IPS-11a (cell line): ENCODE measurements at regions not wholly inside any gene's neighbourhood (a gene's known extent, or its start where the extent isn't known, plus 50 kb on each side); places are given as distances from the start of the nearest gene placed in this dataset.

ENCODE experiments used
- H3K4me3 ChIP-seq: one replicate; pipeline ENCODE4 v1.5.1; 2013; ENCODE audit warnings: low read depth, low read length, control low read depth

DNA sequence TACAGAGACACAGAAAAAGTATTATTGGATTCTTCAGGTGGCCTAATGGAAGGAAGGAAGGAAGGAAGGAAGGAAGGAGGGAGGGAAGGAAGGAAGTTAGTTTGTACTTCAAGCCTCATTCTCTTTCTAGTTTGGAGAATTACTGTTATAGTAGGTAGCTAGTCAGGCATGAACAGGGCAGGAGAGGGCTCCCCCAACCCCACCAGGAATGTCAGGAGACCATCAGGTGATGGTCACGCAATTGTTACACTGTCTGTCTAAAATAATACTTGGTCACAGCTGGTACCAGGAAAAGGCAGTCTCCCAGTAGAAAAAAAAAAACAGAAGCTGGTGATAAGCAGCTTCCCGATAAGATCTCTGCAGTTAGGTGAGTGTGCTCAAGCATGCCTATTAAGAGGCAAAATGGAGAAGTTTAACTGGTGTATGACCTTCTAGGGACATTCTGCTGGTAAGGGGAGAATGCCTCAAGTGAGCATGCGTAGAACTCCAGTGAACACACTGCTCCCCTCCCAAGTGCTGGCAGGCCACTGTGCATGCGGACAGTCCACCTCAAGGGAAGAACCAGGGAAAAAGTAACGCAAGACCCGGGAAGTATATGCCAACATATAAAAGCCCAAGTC, 358.4 kb upstream of the SOX5 start:
- H3K4me3 ChIP-seq = no peak overlapping the region

DNA sequence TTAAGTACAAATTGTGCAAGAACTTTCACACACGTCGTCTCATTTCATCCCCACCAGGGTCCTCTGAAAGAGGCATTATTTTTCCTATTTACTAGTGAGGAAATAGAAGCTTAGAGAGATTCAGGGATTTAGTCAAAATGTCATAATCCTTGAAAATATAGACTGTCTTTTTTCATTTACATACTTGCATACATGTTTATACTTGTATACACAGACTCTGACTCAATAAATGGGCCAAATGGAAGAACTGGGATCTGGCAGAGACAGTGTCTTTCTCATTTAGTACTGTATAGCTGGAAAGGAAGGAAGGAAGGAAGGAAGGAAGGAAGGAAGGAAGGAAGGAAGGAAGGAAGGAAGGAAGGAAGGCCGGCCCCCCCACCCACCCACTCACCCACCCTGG, 357.7 kb upstream of the SOX5 start:
- no peak overlapping the region for H3K4me3 ChIP-seq

- no peak overlapping the region for H3K4me3 ChIP-seq
Observed at GRCh38 chr12:24306001-24306400, 356.5 kb upstream of the SOX5 start.

GRCh38 chr12:24304285-24304684, 354.8 kb upstream of the SOX5 start:
- no peak overlapping the region for H3K4me3 ChIP-seq

GRCh38 chr12:24302708-24303107, 353.2 kb upstream of the SOX5 start:
- no peak overlapping the region for H3K4me3 ChIP-seq

GRCh38 chr12:24297516-24297915, 348.0 kb upstream of the SOX5 start:
- H3K4me3 ChIP-seq = no peak overlapping the region

DNA sequence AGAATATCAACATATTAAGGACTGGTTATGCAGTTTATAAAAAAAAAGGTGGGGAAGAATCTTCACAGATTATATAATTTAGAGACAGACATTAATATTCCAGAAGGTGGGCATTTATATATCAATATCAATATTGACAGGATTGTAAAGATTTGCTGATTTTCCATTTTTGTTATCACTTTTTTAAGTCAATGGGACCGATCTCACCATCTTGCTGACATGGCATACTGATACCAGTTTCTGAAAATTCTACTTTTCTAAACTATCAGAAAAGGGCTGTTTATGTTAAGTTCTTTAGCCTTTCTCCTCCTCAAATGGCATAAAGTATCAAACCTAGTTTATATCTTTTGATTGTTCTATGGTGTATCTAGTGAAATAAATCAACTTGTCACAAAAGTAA, 344.1 kb upstream of the SOX5 start:
- no peak overlapping the region for H3K4me3 ChIP-seq

DNA sequence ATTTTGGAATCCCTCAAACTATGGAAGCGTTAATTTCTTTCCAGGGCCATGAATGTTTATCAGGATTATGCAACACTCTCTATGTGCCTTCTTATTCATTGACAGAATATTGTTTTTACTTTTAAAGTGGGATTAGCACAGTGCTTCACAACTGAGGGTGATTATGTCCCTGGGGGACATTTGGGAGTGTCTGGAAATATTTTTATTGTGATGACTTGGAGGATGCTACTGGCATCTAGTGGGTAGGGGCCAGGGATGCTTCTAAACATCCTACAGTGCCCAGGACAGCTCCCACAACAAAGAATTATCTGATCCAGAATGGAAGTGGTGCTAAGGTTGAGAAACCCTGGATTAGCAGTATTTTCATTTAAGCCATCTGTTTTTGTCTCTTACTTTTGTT, 338.5 kb upstream of the SOX5 start:
- H3K4me3 ChIP-seq = no peak overlapping the region

DNA sequence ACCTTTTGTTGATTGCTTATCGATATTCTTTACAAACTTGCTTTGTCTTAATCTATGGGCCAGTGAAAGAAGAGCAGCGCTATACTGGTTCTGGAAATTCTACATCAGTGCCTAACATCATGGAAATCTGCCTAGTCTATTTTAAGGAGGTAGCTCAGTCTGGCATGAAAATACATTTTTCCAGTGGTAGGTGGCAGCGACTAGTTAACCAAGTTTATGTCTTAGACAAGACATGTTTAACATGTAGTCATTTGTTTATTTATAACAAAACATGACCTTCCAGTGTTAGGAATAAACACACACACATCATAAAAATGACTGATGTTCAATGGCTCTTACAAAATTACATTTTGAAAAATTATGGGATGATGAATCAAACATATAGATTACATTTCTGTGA, 336.0 kb upstream of the SOX5 start:
- no peak overlapping the region for H3K4me3 ChIP-seq

DNA sequence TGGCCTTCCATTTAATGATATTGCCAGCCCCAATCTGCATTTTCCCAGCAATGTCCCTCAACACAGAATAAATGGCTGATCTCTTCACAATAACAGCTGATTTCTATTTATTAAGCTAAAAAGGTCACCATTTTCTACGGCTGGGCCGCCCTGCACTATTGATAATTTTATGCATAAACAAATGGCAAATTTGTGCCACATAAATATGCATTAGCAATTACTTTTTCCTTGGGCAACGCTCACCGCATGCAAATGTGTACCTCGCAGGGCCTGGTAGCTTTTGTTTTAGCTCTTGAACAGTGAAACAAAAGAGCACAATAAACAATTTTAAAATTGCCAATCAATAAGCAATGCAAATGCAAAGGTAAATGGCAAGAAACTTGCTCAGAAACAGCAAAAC, 331.9 kb upstream of the SOX5 start:
- H3K4me3 ChIP-seq = no peak overlapping the region

DNA sequence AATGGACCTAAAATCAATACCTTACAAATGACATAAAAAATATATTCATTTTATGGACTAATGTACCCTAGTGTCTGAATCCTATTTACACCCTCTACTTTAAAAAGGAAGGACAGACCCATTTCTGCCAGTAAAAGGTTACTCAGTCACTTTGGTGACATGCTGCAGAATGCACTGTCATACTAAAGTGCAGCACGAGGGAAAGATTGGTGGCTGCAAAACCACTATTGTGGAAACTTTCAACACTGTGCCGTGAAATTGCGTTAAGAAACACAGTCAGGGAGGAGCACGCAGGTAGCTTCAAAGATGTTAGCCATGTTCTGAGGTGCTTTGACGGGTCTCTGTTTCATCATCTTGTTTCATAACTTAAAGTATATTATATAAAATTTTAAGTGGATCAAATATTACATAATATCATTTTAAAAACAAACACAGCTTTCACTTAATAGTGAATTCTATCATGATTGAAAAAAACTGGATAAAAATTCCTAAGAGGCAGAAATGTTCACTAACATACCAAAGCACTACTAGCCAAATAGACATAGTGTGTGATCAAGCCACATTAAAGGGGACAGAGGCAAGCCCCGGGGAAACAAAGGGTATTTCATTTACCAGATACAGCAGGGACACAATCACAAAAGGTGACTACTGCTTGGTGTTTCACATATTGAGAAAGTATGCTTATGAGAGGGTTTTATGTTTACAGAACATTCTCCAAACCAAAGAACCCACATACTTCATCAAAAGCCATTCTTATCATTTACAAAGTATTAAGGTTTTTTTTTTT, 330.8 kb upstream of the SOX5 start:
- H3K4me3 ChIP-seq = no peak overlapping the region

DNA sequence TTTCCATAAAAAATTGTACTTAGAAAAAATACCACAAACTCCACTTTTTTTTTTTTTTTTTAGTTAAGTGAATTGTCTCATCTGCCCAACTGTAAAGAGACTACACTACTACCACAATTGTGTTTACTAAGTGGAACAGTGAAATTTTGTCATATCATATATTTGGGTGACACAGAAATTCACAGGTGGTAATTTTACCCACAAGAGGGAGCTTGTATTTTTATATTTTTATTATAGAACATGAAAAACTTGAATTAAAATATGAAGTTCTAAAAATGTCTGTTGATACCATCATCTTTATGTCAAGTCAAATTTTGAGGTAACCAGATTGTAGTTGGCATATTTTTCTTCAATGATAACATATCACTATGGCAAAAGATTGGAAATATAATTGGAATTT, 329.4 kb upstream of the SOX5 start:
- no peak overlapping the region for H3K4me3 ChIP-seq

DNA sequence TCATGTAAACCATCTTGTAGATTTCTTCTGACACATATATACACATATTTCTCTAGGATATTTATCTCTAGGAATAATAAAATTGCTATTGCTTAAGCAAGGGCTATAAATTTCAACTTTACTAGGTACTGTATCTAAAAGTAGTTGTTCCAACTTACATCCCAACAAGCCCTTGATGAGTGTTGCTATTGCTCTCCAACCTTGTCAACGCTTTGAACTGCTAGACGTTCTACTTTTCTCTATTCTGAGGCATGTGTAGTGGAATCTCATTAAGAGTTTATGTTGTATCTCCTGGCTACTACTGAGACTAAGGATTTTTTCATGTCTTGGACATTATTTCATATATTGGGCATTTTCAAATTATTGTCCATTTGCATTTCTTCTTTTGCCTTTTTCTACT, 321.5 kb upstream of the SOX5 start:
- H3K4me3 ChIP-seq = no peak overlapping the region

DNA sequence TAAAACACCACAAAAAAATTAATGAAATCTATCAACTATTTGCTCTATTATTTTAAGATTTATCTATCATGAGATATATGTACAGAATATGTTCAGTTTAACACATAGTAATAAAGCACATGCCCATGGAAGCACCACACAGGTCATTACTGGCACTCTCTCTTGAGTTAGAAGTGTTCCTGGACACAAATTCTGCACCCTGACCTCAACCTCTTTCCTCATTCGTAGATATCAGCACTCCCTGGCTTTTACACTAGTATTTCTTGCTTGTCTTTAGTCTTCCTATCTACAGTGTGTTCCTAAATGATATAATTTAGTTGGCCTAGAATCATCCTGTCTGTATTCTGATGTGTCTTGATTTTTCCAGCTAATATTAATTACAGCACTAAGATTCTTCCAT, 321.0 kb upstream of the SOX5 start:
- H3K4me3 ChIP-seq = no peak overlapping the region

- no peak overlapping the region for H3K4me3 ChIP-seq
Observed at GRCh38 chr12:24268663-24269186, 319.3 kb upstream of the SOX5 start.

DNA sequence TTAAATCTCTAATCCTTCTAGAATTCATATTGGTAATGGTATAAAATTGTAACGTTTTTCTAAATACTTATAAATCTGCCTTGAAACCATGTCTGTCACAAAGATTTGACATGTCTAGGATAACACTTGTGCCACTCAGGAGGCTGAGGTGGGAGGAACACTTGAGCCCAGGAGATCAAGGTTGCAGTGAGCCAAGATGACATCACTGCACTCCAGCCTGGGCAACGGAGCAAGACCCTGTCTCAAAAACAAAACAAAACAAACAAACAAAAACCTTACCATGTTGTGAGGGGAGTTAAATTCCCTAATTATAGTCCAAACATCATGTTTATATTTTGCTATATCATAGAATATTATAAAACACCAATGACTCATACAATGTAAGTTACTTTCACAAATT, 317.5 kb upstream of the SOX5 start:
- no peak overlapping the region for H3K4me3 ChIP-seq

DNA sequence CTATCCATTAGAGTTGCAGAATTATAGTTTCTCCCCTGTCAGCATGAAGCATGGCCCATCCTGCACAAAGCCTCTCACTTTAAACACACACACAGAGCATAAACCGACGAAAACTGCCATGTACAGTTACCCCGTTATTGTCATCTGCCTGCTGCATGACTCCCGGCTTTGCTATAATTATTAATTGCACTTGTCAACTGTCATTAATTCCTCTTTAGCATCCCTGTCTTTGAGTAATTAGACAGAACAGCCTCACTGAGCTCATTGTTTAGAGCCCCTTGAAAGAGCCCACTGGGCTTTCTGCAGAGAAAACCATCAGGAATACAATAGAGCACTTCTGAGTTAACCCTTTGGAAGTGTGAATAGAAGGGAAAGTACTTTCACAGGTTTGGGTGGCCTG, 307.2 kb upstream of the SOX5 start:
- no peak overlapping the region for H3K4me3 ChIP-seq

- no peak overlapping the region for H3K4me3 ChIP-seq
Observed at GRCh38 chr12:24255920-24256665, 306.6 kb upstream of the SOX5 start.

DNA sequence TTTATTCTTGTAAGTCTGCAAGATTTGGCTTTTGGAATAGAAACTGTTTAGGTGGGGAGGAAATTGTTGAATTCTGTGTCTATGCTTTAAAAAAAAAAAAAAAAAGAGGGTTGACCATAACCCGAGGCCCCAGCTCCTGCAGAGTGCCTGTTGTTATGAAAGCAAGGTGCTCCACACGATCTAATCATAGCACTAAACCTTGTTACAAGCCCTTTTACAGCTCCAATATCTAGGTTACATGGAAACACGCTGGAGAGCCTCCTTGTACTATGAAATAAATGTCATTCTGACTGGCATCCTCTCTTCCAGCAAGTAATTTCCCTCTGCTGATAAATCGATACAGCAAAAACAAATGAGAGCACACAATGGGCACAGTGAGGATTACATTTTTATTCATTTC, 303.1 kb upstream of the SOX5 start:
- no peak overlapping the region for H3K4me3 ChIP-seq

GRCh38 chr12:24246934-24247333, 297.5 kb upstream of the SOX5 start:
- no peak overlapping the region for H3K4me3 ChIP-seq

DNA sequence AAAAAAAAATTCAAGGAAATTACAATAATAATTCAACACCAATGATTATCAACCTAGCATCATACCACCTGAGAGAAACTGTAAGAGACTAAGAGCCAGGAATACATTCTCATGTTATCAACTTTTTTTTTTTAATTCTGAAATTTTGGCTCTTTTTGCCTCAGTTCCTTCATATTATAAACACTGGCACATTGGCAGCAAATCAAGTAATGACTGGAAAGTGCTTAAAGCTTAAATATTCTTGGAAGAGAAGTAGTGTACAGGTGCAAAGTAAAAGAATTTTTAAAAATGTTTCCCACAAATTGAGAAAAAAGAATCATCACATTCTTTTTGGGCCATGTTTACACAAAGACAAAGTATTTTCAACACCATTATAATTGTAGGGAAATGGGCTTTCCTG, 296.9 kb upstream of the SOX5 start:
- no peak overlapping the region for H3K4me3 ChIP-seq

GRCh38 chr12:24244801-24245200, 295.3 kb upstream of the SOX5 start:
- no peak overlapping the region for H3K4me3 ChIP-seq
